Caco-2 (cell line): ENCODE measurements at regions not wholly inside any gene's neighbourhood (a gene's known extent, or its start where the extent isn't known, plus 50 kb on each side); places are given as distances from the start of the nearest gene placed in this dataset.

ENCODE experiments used
- BruUV-seq: library from RNA; stranded (reverse); fragments of 400-500 nt; replicated peaks from 2 replicates; lab custom pipeline; 2021; lab: Mats Ljungman, UMichigan
- CTCF ChIA-PET: fragments of 300-600 bp; sonication (Branson Sonifier 250); formaldehyde crosslinking; loops from one replicate; lab custom pipeline; 2022; ENCODE audit warnings: antibody characterized with exemption; lab: Charles Lee
- POLR2A ChIA-PET: fragments of 300-600 bp; sonication (Branson Sonifier 250); formaldehyde crosslinking; loops from one replicate; lab custom pipeline; 2022; ENCODE audit warnings: antibody characterized with exemption; lab: Charles Lee
- DNase-seq, 2 experiments: peaks; one replicate each; pipeline versions ENCODE4 v3.0.0 to v3.0.0-alpha.2; 2020 to 2022
- H3K27me3 ChIP-seq: replicated peaks from 2 replicates; pipeline ENCODE4 v1.6.0; 2011; ENCODE audit warnings: low read length; ENCODE audit not compliant: control insufficient read depth, insufficient read depth
- H3K36me3 ChIP-seq: 2 replicates; pipeline ENCODE4 v1.5.1; 2011; ENCODE audit warnings: low read length; ENCODE audit not compliant: control insufficient read depth, insufficient read depth
- H3K4me1 ChIP-seq: fragments of 250-450 bp; sonication (Bioruptor Pico); 2 replicates; pipeline ENCODE4 v1.5.1; 2020; ENCODE audit warnings: mild to moderate bottlenecking
- H3K4me3 ChIP-seq: 2 replicates; pipeline ENCODE4 v1.5.1; 2011; ENCODE audit warnings: low read depth, mild to moderate bottlenecking, control low read depth, low read length
- H3K9me3 ChIP-seq: fragments of 250-450 bp; sonication (Bioruptor Pico); 2 replicates; pipeline ENCODE4 v1.5.1; 2020; ENCODE audit warnings: mild to moderate bottlenecking, moderate library complexity
- H3K27ac Mint-ChIP-seq: one replicate; pipeline ENCODE4 v1.8.0; 2022; ENCODE audit warnings: mixed read lengths; ENCODE audit not compliant: unreplicated experiment
- H3K27me3 Mint-ChIP-seq: one replicate; pipeline ENCODE4 v1.8.0; 2022; ENCODE audit warnings: mixed read lengths; ENCODE audit not compliant: insufficient read depth, unreplicated experiment
- H3K36me3 Mint-ChIP-seq: one replicate; pipeline ENCODE4 v1.8.0; 2022; ENCODE audit warnings: mild to moderate bottlenecking, mixed read lengths; ENCODE audit not compliant: insufficient read depth, unreplicated experiment
- H3K4me1 Mint-ChIP-seq: one replicate; pipeline ENCODE4 v1.8.0; 2022; ENCODE audit warnings: low read depth, mixed read lengths; ENCODE audit not compliant: unreplicated experiment
- H3K4me3 Mint-ChIP-seq: one replicate; pipeline ENCODE4 v1.8.0; 2022; ENCODE audit warnings: mild to moderate bottlenecking, moderate library complexity, mixed read lengths; ENCODE audit not compliant: unreplicated experiment
- H3K9me3 Mint-ChIP-seq: one replicate; pipeline ENCODE4 v1.8.0; 2022; ENCODE audit warnings: mixed read lengths; ENCODE audit not compliant: unreplicated experiment
- CTCF ChIP-seq, 2 experiments: fragments of 200-600 bp in 1 of 2; IDR thresholded peaks; 1 replicate in 1 of 2; 2 replicates in 1 of 2; pipeline versions ENCODE4 v1.5.1 to v1.8.0; 2011 to 2022; ENCODE audit warnings: antibody characterized with exemption in 1 of 2, control low read depth in 1 of 2, inconsistent platforms in 1 of 2, low read depth in 1 of 2, low read length in 1 of 2, mild to moderate bottlenecking in 1 of 2, moderate library complexity in 1 of 2; ENCODE audit not compliant: insufficient read depth in 1 of 2, severe bottlenecking in 1 of 2, unreplicated experiment in 1 of 2
- intact Hi-C: fragments of 100-400 bp; cut with micrococcal nuclease; formaldehyde crosslinking; loops from one replicate; pipeline ENCODE4 v1.10.0; 2022; ENCODE audit not compliant: unreplicated experiment

DNA sequence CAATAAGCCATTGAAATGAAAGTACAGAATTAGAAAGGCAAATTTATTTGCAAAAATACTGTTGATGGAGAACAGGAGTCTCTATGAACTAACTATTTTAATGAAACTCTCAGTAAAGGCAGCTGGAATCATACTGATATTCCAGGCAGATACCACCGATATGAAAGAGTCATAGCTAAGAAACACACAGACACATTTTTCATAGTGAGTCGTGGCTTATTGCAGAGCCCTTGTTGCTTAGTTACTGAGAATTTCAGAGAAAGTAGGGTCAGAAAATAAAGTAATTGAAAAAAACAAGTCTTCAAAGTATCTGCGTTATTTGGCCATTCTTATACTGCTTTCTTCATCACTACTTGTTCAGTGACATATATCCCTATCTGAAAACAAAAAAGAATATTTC lies 1890.9 kb downstream of the PCDH9 start:
- TF ChIP-seq CTCF (IDR thresholded peaks at IDR 0.05; ENCODE audit: insufficient read depth in 1 of 2, low read depth in 1 of 2, low read length in 1 of 2, severe bottlenecking in 1 of 2, unreplicated experiment in 1 of 2): no peak
- ChIA-PET CTCF (no interaction called here), POLR2A (no interaction called here)
- Histone ChIP-seq H3K36me3 (no peaks in the 10 kb centered on the region), H3K4me1 (peaks cover 12% of the 10 kb centered on the region), H3K4me3 (no peak overlapping the region), H3K27me3 (no peaks in the 10 kb centered on the region), H3K9me3 (no peaks in the 10 kb centered on the region)
- no peak overlapping the region for H3K27ac Mint-ChIP-seq
- H3K9me3 Mint-ChIP-seq: peaks cover 9% of the 10 kb centered on the region
- no peaks in the 10 kb centered on the region for H3K27me3 Mint-ChIP-seq
- no peaks in the 10 kb centered on the region for H3K4me1 Mint-ChIP-seq
- no peak for DNase-seq
- H3K4me3 Mint-ChIP-seq: no peak overlapping the region
- BruUV-seq: no TSS peak
- intact Hi-C loops: no loop called here
- H3K36me3 Mint-ChIP-seq: no peaks in the 10 kb centered on the region

DNA sequence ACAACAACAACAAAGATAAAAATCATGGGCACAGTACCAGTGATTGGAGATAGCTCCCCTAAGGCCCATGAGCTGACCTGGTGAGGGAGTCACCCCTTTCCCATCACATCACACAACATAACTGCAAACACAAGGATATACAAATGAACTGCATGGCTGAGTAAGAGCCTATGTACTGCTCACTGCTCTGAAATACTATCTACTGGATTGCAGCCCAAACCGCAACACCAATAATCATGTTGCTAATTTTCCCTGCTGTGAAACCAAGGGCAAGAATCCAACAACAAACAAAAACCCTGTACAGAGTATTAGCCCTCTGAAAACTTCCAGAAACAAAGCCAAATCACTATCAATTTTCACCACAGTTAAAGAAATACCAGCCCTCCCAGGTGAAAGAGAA lies 1893.2 kb downstream of the PCDH9 start:
- no TSS peak for BruUV-seq
- Mint-ChIP-seq H3K9me3 (no peaks in the 10 kb centered on the region), H3K36me3 (no peaks in the 10 kb centered on the region), H3K4me3 (no peak overlapping the region), H3K27me3 (no peaks in the 10 kb centered on the region), H3K4me1 (no peaks in the 10 kb centered on the region), H3K27ac (no peak overlapping the region)
- intact Hi-C loops: no loop called here
- no peaks in the 10 kb centered on the region; the same call in 1 of the 2 replicates for H3K4me1 ChIP-seq
- CTCF ChIA-PET: no interaction called here
- H3K4me3 ChIP-seq: no peak overlapping the region
- TF ChIP-seq CTCF (IDR thresholded peaks at IDR 0.05; ENCODE audit: insufficient read depth in 1 of 2, low read depth in 1 of 2, low read length in 1 of 2, severe bottlenecking in 1 of 2, unreplicated experiment in 1 of 2): no peak
- no peaks in the 10 kb centered on the region for H3K27me3 ChIP-seq
- H3K36me3 ChIP-seq: no peaks in the 10 kb centered on the region
- POLR2A ChIA-PET: no interaction called here
- DNase-seq: no peak
- H3K9me3 ChIP-seq: no peaks in the 10 kb centered on the region

- intact Hi-C loops: no loop called here
- no peaks in the 10 kb centered on the region for H3K27me3 ChIP-seq
- POLR2A ChIA-PET: no interaction called here
- Mint-ChIP-seq H3K9me3 (no peaks in the 10 kb centered on the region), H3K27ac (no peak overlapping the region), H3K4me1 (no peaks in the 10 kb centered on the region), H3K36me3 (no peaks in the 10 kb centered on the region), H3K27me3 (no peaks in the 10 kb centered on the region), H3K4me3 (no peak overlapping the region)
- TF ChIP-seq CTCF (IDR thresholded peaks at IDR 0.05; ENCODE audit: insufficient read depth in 1 of 2, low read depth in 1 of 2, low read length in 1 of 2, severe bottlenecking in 1 of 2, unreplicated experiment in 1 of 2): no peak
- no peak overlapping the region for H3K4me3 ChIP-seq
- H3K4me1 ChIP-seq: no peaks in the 10 kb centered on the region; the same call in 1 of the 2 replicates
- DNase-seq: no peak
- H3K36me3 ChIP-seq: no peaks in the 10 kb centered on the region
- CTCF ChIA-PET: no interaction called here
- no peaks in the 10 kb centered on the region for H3K9me3 ChIP-seq
- BruUV-seq: no TSS peak
These were observed 1893.9 kb downstream of the PCDH9 start for GRCh38 chr13:65336087-65336749.
